Mesodermal cell (in vitro differentiated cells): ENCODE measurements at regions not wholly inside any gene's neighbourhood (a gene's known extent, or its start where the extent isn't known, plus 50 kb on each side); places are given as distances from the start of the nearest gene placed in this dataset.
"Not testable (repeated sequence)": the region's sequence is repeated elsewhere in the genome, so short reads cannot be mapped to it uniquely, and the experiment has no call there.

Experiments used
- H3K27ac ChIP-seq: 2 replicates; pipeline ENCODE4 v1.7.0; 2013; ENCODE audit warnings: mild to moderate bottlenecking, low read depth, low read length, moderate library complexity; ENCODE audit not compliant: severe bottlenecking
- H3K36me3 ChIP-seq: 2 replicates; pipeline ENCODE4 v1.7.1; 2013; ENCODE audit warnings: mild to moderate bottlenecking, low read length, moderate library complexity; ENCODE audit not compliant: control insufficient read depth, insufficient read depth
- H3K4me1 ChIP-seq: one replicate; pipeline ENCODE4 v1.7.1; 2013; ENCODE audit warnings: mild to moderate bottlenecking, low read length; ENCODE audit not compliant: insufficient read depth, control insufficient read depth, poor library complexity, severe bottlenecking
- H3K4me3 ChIP-seq: 2 replicates; pipeline ENCODE4 v1.7.0; 2013; ENCODE audit warnings: low read length, control low read depth, mild to moderate bottlenecking; ENCODE audit not compliant: insufficient read depth, poor library complexity, severe bottlenecking; ENCODE audit errors: extremely low read depth
- H3K9me3 ChIP-seq: 2 replicates; pipeline ENCODE4 v1.7.1; 2013; ENCODE audit warnings: mild to moderate bottlenecking, low read length, moderate library complexity; ENCODE audit not compliant: control insufficient read depth
- WGBS, 2 experiments: methylation state at CpG; one replicate each; pipeline ENCODE4 v1.1.5; 2013; ENCODE audit warnings: missing lambda C conversion rate in 2 of 2; ENCODE audit not compliant: insufficient coverage in 2 of 2; 5-methylcytosine and 5-hydroxymethylcytosine counted together

DNA sequence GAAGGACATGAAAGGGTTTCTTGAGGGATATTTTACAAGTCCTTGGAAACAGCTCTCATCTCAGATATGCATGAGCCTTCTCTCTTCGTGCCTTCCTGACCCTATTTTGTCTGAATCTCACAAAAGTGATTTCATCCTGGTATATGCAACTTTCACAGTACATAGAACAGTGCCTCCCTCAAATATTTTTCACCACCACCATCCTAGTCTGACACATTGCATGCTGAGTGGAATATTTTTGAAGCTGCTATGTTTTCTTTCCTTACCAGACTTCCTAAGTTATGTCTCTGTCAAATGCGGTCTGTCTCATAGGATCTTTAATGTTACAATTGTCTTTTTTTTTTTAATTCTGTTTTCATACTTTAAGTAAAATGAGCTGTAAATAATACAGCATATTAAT is 673.3 kb upstream of the LRRN3 start:
- H3K27ac ChIP-seq, result no peak overlapping the region
- WGBS, 2 experiments, result 75% methylated on average over 1 of the region's 2 CpGs; no CpG with 5 or more reads in 1 of the 2 experiments
- H3K4me1 ChIP-seq, result no peaks in the 10 kb centered on the region

DNA sequence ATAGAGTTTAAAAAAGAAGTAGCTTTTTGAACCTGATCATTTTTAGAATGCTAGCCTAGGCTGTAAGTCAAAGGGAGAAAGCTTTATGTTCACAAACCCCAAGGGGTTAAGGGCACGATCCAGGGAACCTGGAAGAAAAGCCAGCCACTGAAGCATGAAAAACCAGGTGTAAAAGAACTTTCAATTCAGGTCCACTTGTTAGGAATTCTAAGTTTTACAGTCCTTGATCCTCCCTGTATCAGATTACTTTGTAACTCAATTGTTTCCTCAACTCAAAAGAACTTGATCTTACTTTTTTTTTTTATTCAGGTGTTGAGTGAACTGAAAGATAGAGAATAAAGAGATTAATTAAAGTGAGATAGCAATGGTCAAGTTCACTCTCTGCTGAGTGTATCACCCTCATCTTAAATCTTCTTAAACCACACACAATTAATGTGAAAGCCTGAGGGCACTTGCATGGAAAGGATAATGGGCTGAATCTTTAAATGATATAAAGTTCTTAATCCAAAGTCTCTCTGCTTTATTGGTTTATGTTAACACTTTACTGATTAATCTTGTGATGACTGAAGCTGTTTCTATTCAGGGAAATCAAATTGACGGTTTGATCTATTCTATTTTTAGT is 672.2 kb upstream of the LRRN3 start:
- no peak overlapping the region for H3K4me3 ChIP-seq
- H3K36me3 ChIP-seq, result no peaks in the 10 kb centered on the region
- 90 to 100% methylated on average over 1 of the region's 2 CpGs for WGBS, 2 experiments
- no peaks in the 10 kb centered on the region for H3K9me3 ChIP-seq
- H3K27ac ChIP-seq, result no peak overlapping the region
- H3K4me1 ChIP-seq, result no peaks in the 10 kb centered on the region

More for the DNA sequence above, 673.3 kb upstream of the LRRN3 start:
- Histone ChIP-seq H3K4me3 (no peak overlapping the region), H3K9me3 (no peaks in the 10 kb centered on the region), H3K36me3 (no peaks in the 10 kb centered on the region)

DNA sequence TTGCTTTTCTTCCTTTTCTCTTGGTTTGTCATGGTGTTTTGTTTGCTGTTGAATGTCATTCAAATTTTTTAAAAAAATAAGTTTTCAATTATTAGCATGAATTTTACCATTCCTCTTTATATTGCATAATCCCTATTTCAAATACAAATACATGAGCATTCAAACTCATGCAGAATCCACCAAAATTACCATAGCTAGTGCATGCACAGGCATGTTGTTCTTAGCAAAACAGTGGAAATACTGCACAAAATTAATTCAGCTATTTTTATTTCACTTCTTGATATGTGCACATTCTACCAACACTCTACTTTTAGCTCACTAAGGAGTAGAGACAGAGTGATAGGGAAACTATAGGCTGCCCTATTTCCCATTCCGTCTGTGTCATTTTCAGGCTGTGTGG is 670.1 kb upstream of the LRRN3 start:
- Histone ChIP-seq H3K36me3 (no peaks in the 10 kb centered on the region), H3K4me3 (no peak overlapping the region), H3K4me1 (no peaks in the 10 kb centered on the region), H3K27ac (no peak overlapping the region), H3K9me3 (no peaks in the 10 kb centered on the region)
- no CpG with 5 or more reads among the region's 1 CpG for WGBS, 2 experiments

DNA sequence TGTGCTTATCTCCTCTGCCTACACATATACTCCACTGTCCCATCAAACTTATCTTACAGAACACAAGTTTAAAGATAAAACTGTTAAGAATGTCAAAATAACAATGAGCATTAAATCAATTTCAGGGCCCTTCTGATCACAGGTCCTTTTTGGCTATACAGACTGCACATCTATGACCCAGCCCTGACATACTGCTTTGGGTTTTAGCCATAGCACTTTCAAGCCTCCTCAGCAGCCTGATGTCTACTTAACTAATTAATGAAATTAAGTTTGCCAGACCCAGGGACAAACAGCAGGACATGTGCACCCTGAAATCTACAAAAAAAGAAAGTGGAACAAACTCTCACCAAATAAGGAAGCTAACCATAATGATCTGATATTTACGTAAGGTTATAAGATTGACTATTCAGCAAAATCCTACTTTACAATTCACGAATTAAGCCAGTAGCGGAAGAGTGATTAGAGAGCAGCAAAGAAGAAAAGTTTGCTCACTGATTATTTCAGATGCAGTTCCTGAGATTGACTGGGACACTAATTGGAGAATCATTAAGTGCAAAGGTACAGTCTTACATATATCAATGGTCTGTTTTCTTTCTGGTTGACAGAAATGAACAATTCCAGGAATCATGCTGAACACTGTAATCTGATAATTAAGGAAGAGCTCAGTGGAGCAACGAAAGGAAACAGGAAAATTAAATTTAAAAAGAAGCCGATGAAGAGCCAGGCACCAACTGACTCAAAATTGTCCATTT is 669.3 kb upstream of the LRRN3 start:
- H3K27ac ChIP-seq, result no peak overlapping the region
- no peak overlapping the region for H3K4me3 ChIP-seq
- H3K36me3 ChIP-seq, result no peaks in the 10 kb centered on the region
- no peaks in the 10 kb centered on the region for H3K4me1 ChIP-seq
- 87 to 90% methylated on average over 2 to 3 of the region's 5 CpGs for WGBS, 2 experiments
- no peaks in the 10 kb centered on the region for H3K9me3 ChIP-seq

DNA sequence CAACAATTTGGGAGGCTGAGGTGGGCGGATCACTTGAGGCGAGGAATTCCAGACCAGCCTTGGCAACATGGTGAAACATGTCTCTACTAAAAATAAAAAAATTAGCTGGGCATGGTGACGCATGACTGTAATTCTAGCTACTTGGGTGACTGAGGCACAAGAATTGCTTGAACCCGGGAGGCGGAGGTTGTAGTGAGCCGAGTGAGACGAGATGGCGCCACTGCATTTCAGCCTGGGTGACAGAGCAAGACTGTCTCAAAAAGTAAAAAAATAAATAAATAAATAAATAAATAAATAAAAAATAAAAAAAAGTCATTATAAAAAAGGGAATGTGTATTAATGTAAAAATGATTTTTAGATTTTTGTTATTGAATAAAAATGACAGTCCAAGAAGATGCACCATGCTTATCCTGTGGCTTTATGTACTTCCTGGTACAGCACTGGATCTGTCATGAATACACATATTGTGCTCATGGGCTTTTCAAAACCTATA is 658.8 kb upstream of the LRRN3 start:
- Histone ChIP-seq H3K4me3 (no peak overlapping the region), H3K36me3 (no peaks in the 10 kb centered on the region), H3K9me3 (no peaks in the 10 kb centered on the region), H3K4me1 (no peaks in the 10 kb centered on the region), H3K27ac (no peak overlapping the region)
- 86 to 92% methylated on average over 2 to 6 of the region's 8 CpGs for WGBS, 2 experiments

DNA sequence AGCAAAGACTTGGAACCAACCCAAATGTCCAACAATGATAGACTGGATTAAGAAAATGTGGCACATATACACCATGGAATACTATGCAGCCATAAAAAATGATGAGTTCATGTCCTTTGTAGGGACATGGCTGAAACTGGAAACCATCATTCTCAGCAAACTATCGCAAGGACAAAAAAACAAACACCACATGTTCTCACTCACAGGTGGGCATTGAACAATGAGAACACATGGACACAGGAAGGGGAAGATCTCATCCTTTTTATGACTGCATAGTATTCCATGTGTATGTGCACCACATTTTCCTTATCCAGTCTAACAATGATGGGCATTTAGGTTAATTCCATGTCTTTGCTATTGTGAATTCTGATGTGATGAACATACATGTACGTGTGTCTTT is 652.0 kb upstream of the LRRN3 start:
- WGBS, 2 experiments, result no CpG with 5 or more reads among the region's 2 CpGs
- H3K4me3 ChIP-seq, result not testable (repeated sequence)

DNA sequence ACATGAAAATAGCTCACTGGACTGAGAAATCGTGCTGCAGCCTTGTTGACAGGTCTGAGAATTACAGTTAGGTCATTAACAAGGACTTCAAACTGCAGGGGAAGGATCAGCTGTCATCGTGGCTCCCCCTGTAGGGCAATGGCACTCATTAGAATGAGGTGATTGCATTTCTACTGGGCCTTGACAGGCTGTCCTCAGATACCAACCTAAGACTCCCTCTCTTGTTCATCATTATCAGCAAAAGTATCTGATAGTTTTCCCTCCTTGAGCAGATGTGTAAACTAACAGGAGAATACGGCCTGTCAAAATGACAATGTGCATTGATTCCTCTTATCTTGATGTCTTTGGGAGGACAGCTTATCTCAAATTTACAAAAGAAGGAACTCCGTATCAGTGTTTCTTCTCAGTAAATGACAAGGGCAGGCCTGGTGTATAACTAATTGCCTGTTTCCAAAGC is 648.5 kb upstream of the LRRN3 start:
- no peak overlapping the region for H3K4me3 ChIP-seq

More for the DNA sequence above, 652.0 kb upstream of the LRRN3 start:
- not testable (repeated sequence) for H3K9me3 ChIP-seq, H3K36me3 ChIP-seq, H3K27ac ChIP-seq, H3K4me1 ChIP-seq

DNA sequence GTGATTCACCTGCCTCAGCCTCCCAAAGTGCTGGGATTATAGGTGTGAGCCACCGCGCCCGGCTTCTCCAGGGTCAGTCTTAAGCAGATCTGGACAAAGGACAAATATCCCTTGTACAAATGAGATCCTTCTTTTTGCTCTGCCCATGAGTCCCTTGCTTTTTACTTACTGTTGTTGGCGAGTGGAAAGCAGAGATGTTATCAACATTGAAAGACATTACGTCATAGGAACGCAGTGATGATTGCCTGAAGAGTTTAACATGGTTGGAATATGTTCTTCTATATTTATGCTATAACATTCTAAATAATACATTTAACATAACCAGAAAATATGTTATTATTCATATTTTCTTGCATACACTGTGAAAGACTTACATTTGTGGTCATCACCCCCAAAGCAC is 644.3 kb upstream of the LRRN3 start:
- no peak overlapping the region for H3K27ac ChIP-seq
- H3K9me3 ChIP-seq, result no peaks in the 10 kb centered on the region
- WGBS, 2 experiments, result 80 to 100% methylated on average over 1 to 3 of the region's 6 CpGs
- H3K4me1 ChIP-seq, result no peaks in the 10 kb centered on the region
- no peaks in the 10 kb centered on the region for H3K36me3 ChIP-seq
- no peak overlapping the region for H3K4me3 ChIP-seq

More for the DNA sequence above, 648.5 kb upstream of the LRRN3 start:
- Histone ChIP-seq H3K4me1 (no peaks in the 10 kb centered on the region), H3K36me3 (no peaks in the 10 kb centered on the region), H3K9me3 (no peaks in the 10 kb centered on the region), H3K27ac (no peak overlapping the region)
- 0 to 28% methylated on average over 1 to 3 of the region's 4 CpGs for WGBS, 2 experiments

DNA sequence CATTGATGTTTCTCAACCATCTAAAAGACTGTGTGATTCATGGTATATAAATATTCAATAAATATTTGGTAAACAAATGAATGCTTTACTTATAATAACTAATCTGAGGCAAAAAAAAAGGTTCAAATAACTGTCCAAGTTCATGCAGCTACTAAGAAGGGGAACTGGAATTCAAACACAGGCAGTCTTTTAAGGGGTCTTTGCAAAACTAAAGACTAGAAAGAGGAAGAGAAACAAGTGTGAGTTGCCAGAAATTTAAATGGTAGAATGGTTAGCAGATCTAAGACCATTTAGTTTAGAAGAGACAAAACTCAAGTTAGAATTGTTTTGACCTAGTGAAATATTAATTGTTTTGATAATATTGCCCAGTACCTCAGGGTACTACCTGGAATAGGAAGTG is 642.0 kb upstream of the LRRN3 start:
- no peak overlapping the region for H3K27ac ChIP-seq
- H3K36me3 ChIP-seq, result no peaks in the 10 kb centered on the region
- no peak overlapping the region for H3K4me3 ChIP-seq
- no peaks in the 10 kb centered on the region for H3K9me3 ChIP-seq
- H3K4me1 ChIP-seq, result no peaks in the 10 kb centered on the region

DNA sequence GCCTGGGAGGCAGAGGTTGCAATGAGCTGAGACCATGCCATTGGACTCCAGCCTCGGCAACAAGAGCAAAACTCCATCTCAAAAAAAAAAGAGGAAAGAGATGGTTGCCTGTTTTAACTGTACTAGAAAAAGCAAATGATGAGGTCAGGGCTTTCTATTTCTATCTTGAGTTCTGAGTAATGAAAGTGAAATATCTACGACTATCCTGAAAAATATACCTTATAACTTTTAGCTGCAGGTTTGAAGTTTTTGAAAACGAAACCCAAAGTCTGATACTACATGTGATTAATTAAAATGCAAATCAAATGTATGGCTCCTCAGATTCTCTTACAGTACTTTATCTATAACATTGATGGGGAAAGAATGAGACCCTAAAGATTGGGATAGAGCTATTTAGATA is 636.2 kb upstream of the LRRN3 start:
- no peak overlapping the region for H3K4me3 ChIP-seq
- no peak overlapping the region for H3K27ac ChIP-seq
- no CpG with 5 or more reads among the region's 3 CpGs for WGBS, 2 experiments
- no peaks in the 10 kb centered on the region for H3K4me1 ChIP-seq
- no peaks in the 10 kb centered on the region for H3K9me3 ChIP-seq
- no peaks in the 10 kb centered on the region for H3K36me3 ChIP-seq

DNA sequence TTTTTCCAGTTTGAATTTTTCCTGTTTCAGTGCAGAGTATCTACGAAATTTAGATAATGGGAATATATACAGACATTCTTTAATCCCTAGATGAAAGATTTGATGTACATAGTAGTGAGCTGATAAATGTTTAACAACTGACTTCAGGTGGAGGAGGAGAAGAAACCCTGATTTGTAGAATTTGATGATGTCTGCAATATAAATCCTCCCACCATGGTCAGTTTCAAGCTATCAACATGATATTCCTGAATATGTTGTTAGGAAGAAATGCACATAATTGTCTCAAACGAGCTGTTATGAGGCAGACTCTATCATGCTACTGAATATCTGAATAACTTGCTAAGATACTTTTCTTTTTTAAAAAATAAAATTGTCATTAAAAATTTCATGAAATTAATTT is 629.3 kb upstream of the LRRN3 start:
- Histone ChIP-seq H3K27ac (no peak overlapping the region), H3K4me1 (no peaks in the 10 kb centered on the region), H3K36me3 (no peaks in the 10 kb centered on the region), H3K4me3 (no peak overlapping the region), H3K9me3 (no peaks in the 10 kb centered on the region)
- WGBS, 2 experiments, result no CpG with 5 or more reads among the region's 2 CpGs
